Osteoblast (primary cell): ENCODE measurements at regions not wholly inside any gene's neighbourhood (a gene's known extent, or its start where the extent isn't known, plus 50 kb on each side); places are given as distances from the start of the nearest gene placed in this dataset.
A peak's percentile ranks its signal among the peaks of the same experiment; 100 is the strongest.

Source experiments
- DNase-seq: peaks from one replicate; pipeline ENCODE4 v3.0.0; 2011; ENCODE audit warnings: low spot score, mixed read lengths; ENCODE audit not compliant: insufficient read length; ENCODE audit errors: missing footprints
- H2AFZ ChIP-seq: 2 replicates; pipeline ENCODE4 v1.6.0; 2011; ENCODE audit warnings: mild to moderate bottlenecking, low read length
- H3K27ac ChIP-seq: 2 replicates; pipeline ENCODE4 v1.5.1; 2011; ENCODE audit warnings: mild to moderate bottlenecking, low read depth, low read length, moderate library complexity
- H3K27me3 ChIP-seq: 2 replicates; pipeline ENCODE4 v1.6.0; 2012; ENCODE audit warnings: mild to moderate bottlenecking, control low read depth, inconsistent platforms, low read length, moderate library complexity; ENCODE audit not compliant: insufficient read depth
- H3K36me3 ChIP-seq: 2 replicates; pipeline ENCODE4 v1.5.1; 2011; ENCODE audit warnings: mild to moderate bottlenecking, low read length, control low read depth, moderate library complexity; ENCODE audit not compliant: insufficient read depth
- H3K4me1 ChIP-seq: 2 replicates; pipeline ENCODE4 v1.5.1; 2011; ENCODE audit warnings: mild to moderate bottlenecking, low read length, control low read depth, moderate library complexity; ENCODE audit not compliant: insufficient read depth
- H3K4me2 ChIP-seq: 2 replicates; pipeline ENCODE4 v1.6.0; 2011; ENCODE audit warnings: mild to moderate bottlenecking, low read length; ENCODE audit not compliant: insufficient read depth
- H3K4me3 ChIP-seq: fragments of 200-600 bp; sonication (generic); 3 replicates; pipeline ENCODE4 v1.5.1; 2012; ENCODE audit warnings: mild to moderate bottlenecking, low read length, inconsistent platforms; ENCODE audit not compliant: insufficient read depth
- H3K79me2 ChIP-seq: 2 replicates; pipeline ENCODE4 v1.6.0; 2012; ENCODE audit warnings: mild to moderate bottlenecking, low read length, control low read depth, inconsistent platforms; ENCODE audit not compliant: insufficient read depth
- H3K9me3 ChIP-seq: 2 replicates; pipeline ENCODE4 v1.5.1; 2011; ENCODE audit warnings: low read depth, low read length, control low read depth
- H4K20me1 ChIP-seq: 2 replicates; pipeline ENCODE4 v1.6.0; 2012; ENCODE audit warnings: mild to moderate bottlenecking, low read length, control low read depth; ENCODE audit not compliant: insufficient read depth
- TF ChIP-seq, protein P1 (sequence below): IDR thresholded peaks from 2 replicates; pipeline ENCODE4 v1.5.1; 2011; ENCODE audit warnings: mild to moderate bottlenecking, low read depth, low read length, moderate library complexity; ENCODE audit errors: extremely low read depth

GRCh38 chr1:168439456-168440375 is 104.1 kb downstream of the XCL2 start:
- no peak overlapping the region for H3K27ac ChIP-seq
- no peaks in the 10 kb centered on the region for H3K36me3 ChIP-seq
- no peaks in the 10 kb centered on the region for H4K20me1 ChIP-seq
- peaks cover 8% of the 10 kb centered on the region for H3K27me3 ChIP-seq
- no peaks in the 10 kb centered on the region for H3K79me2 ChIP-seq
- H3K4me3 ChIP-seq: peak overlapping the region; percentile 53
- no peaks in the 10 kb centered on the region for H3K9me3 ChIP-seq
- peak overlapping the region; percentile 79 for H3K4me2 ChIP-seq
- peaks cover 4% of the 10 kb centered on the region for H3K4me1 ChIP-seq
- peak; percentile 87 for DNase-seq
- H2AFZ ChIP-seq: peak overlapping the region; percentile 82
- TF ChIP-seq, protein P1, sequence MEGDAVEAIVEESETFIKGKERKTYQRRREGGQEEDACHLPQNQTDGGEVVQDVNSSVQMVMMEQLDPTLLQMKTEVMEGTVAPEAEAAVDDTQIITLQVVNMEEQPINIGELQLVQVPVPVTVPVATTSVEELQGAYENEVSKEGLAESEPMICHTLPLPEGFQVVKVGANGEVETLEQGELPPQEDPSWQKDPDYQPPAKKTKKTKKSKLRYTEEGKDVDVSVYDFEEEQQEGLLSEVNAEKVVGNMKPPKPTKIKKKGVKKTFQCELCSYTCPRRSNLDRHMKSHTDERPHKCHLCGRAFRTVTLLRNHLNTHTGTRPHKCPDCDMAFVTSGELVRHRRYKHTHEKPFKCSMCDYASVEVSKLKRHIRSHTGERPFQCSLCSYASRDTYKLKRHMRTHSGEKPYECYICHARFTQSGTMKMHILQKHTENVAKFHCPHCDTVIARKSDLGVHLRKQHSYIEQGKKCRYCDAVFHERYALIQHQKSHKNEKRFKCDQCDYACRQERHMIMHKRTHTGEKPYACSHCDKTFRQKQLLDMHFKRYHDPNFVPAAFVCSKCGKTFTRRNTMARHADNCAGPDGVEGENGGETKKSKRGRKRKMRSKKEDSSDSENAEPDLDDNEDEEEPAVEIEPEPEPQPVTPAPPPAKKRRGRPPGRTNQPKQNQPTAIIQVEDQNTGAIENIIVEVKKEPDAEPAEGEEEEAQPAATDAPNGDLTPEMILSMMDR: peak; percentile 90

- Histone ChIP-seq H3K4me3 (no peak overlapping the region), H3K79me2 (no peaks in the 10 kb centered on the region), H3K4me2 (no peak overlapping the region), H3K36me3 (no peaks in the 10 kb centered on the region), H2AFZ (no peak overlapping the region), H3K27ac (no peak overlapping the region), H3K27me3 (peaks cover 10% of the 10 kb centered on the region), H3K9me3 (no peaks in the 10 kb centered on the region), H3K4me1 (peaks cover 4% of the 10 kb centered on the region), H4K20me1 (no peaks in the 10 kb centered on the region)
- DNase-seq: no peak
- TF ChIP-seq, protein P1: no peak
Observed at GRCh38 chr1:168438626-168439025, 105.2 kb downstream of the XCL2 start.

DNA sequence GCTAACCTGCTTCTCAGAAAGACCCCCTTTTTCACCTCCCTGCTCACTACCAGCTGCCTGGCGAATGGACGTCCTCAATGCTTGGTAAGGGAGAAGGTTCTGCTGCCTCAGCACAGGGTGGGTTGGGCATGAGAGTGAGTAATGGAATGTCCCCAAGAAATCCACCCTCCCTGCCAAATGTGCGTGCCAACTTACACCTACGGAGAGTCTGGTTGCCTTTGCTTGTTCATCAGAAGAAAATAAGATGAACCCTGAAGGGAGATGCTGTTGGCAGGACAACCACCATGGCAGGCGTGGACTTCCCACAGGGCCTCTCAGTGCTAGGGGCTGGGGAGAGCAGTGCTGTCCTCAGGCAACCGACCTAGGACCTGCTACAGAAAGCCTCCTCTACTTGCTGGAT is 106.0 kb downstream of the XCL2 start:
- peaks cover 4% of the 10 kb centered on the region for H3K4me1 ChIP-seq
- H3K27ac ChIP-seq: no peak overlapping the region

DNA sequence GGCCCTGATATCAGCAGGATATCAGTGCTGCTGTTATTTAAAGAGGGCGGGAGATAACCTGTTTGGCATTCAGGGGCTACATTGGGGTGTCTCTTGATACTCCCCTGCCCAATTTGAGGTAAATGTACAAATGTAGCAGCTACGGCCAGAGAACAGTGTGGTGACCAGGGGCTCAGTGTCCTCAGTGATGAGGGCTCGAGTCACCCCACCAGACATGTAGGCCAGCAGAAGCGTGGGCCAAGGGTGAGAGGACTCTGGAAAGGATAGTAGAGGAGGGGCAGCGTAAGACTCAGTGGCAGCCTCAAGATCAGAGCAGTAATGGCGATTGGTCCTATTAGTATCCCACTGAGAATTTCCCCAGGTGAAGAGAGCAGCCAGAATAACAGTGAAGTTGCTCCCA is 108.4 kb downstream of the XCL2 start:
- Histone ChIP-seq H3K27ac (no peak overlapping the region), H3K27me3 (peaks cover 16% of the 10 kb centered on the region), H3K4me3 (no peak overlapping the region), H3K36me3 (no peaks in the 10 kb centered on the region), H3K4me2 (no peak overlapping the region), H3K4me1 (peaks cover 4% of the 10 kb centered on the region), H2AFZ (no peak overlapping the region), H4K20me1 (no peaks in the 10 kb centered on the region), H3K79me2 (no peaks in the 10 kb centered on the region), H3K9me3 (no peaks in the 10 kb centered on the region)
- DNase-seq: no peak
- TF ChIP-seq, protein P1: no peak

More for the DNA sequence above, 106.0 kb downstream of the XCL2 start:
- H3K4me3 ChIP-seq: no peak overlapping the region
- no peaks in the 10 kb centered on the region for H3K36me3 ChIP-seq
- H4K20me1 ChIP-seq: no peaks in the 10 kb centered on the region
- H3K4me2 ChIP-seq: no peak overlapping the region
- TF ChIP-seq, protein P1: no peak
- no peaks in the 10 kb centered on the region for H3K79me2 ChIP-seq
- peak; percentile 57 for DNase-seq
- H3K9me3 ChIP-seq: no peaks in the 10 kb centered on the region
- H3K27me3 ChIP-seq: peaks cover 16% of the 10 kb centered on the region
- H2AFZ ChIP-seq: no peak overlapping the region
